ENCODE measurements at regions not wholly inside any gene's neighbourhood (a gene's known extent, or its start where the extent isn't known, plus 50 kb on each side); places are given as distances from the start of the nearest gene placed in this dataset.

DNA sequence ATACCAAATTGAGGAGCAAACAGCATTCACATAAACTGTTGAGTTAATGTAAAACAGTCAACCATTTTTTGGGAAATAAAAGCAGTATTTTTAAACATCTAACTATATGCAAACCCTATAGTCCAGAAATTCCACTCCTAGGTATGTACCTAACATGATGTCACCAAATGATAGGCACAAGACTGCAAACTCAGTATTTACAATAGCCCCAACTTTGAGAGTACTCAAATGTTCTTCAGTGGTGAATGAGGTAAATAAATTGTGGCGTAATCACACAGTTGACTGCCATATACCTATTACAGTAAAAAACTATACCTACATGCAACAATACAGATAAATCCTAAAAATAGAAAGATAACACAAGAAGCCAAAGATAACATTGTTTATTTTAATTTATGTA, 1243.8 kb upstream of the ADGRL3 start:
- Histone ChIP-seq H3K9me3 (ENCODE audit: low read depth) (no peaks in the 10 kb centered on the region), H3K4me1 (ENCODE audit: low read depth) (no peaks in the 10 kb centered on the region), H3K27ac (no peak overlapping the region), H3K4me3 (no peak overlapping the region), H3K36me3 (no peaks in the 10 kb centered on the region), H3K27me3 (no peaks in the 10 kb centered on the region)
- TF ChIP-seq, protein P1, sequence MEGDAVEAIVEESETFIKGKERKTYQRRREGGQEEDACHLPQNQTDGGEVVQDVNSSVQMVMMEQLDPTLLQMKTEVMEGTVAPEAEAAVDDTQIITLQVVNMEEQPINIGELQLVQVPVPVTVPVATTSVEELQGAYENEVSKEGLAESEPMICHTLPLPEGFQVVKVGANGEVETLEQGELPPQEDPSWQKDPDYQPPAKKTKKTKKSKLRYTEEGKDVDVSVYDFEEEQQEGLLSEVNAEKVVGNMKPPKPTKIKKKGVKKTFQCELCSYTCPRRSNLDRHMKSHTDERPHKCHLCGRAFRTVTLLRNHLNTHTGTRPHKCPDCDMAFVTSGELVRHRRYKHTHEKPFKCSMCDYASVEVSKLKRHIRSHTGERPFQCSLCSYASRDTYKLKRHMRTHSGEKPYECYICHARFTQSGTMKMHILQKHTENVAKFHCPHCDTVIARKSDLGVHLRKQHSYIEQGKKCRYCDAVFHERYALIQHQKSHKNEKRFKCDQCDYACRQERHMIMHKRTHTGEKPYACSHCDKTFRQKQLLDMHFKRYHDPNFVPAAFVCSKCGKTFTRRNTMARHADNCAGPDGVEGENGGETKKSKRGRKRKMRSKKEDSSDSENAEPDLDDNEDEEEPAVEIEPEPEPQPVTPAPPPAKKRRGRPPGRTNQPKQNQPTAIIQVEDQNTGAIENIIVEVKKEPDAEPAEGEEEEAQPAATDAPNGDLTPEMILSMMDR (IDR thresholded peaks at IDR 0.05; ENCODE audit: low read depth, low read length), result no peak
- no peak for DNase-seq (ENCODE audit: low read depth in 1 of 2, low spot score in 1 of 2)

DNA sequence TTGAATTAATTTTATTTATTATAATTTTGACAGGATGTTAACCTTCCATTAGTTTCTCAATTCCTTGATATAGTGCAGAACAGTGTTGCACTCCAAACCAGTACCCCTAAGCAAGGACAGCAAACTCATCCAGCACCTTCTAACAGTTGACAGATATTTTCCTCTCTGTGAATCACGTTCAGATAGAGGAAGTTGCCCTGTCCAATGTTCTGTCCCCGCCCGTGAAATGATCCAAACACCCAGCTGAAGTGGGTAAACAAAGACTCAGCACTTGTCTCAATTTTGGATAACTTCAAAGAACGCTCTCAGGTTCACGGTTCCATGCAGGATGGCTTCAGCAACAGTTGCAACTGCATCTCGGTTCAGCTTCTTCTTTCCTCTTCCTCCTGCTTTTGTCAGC, 1240.0 kb upstream of the ADGRL3 start:
- H3K36me3 ChIP-seq, result no peaks in the 10 kb centered on the region
- no peaks in the 10 kb centered on the region for H3K9me3 ChIP-seq (ENCODE audit: low read depth)
- H3K27me3 ChIP-seq, result no peaks in the 10 kb centered on the region
- no peak overlapping the region for H3K27ac ChIP-seq
- DNase-seq (ENCODE audit: low read depth in 1 of 2, low spot score in 1 of 2), result peak in 1 of 2 donors; percentile 28
- TF ChIP-seq, protein P1 (IDR thresholded peaks at IDR 0.05; ENCODE audit: low read depth, low read length), result no peak
- H3K4me3 ChIP-seq, result no peak overlapping the region
- no peaks in the 10 kb centered on the region for H3K4me1 ChIP-seq (ENCODE audit: low read depth)

DNA sequence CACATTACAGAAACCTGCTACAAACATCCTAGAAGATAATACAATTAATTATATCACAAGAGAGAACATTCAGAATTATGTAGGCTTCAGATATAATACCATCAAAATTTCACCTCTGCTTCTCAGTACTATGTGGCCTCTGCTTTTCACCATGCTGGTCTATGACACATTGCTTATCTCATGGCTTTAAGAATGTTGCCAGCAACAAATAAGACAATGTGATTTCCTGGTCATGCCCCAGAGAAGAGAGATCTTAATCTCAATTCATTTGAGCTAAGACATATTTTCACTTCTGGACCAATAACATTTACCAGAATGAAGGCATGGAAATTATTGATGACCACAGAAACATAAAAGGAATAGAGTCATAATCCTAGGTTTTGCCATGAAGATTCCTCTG, 1233.4 kb upstream of the ADGRL3 start:
- H3K27ac ChIP-seq, result no peak overlapping the region
- no peak for DNase-seq (ENCODE audit: low read depth in 1 of 2, low spot score in 1 of 2)
- H3K4me1 ChIP-seq (ENCODE audit: low read depth), result no peaks in the 10 kb centered on the region
- H3K9me3 ChIP-seq (ENCODE audit: low read depth), result no peaks in the 10 kb centered on the region
- no peaks in the 10 kb centered on the region for H3K36me3 ChIP-seq
- H3K27me3 ChIP-seq, result no peaks in the 10 kb centered on the region
- H3K4me3 ChIP-seq, result no peak overlapping the region
- TF ChIP-seq, protein P1 (IDR thresholded peaks at IDR 0.05; ENCODE audit: low read depth, low read length), result no peak

DNA sequence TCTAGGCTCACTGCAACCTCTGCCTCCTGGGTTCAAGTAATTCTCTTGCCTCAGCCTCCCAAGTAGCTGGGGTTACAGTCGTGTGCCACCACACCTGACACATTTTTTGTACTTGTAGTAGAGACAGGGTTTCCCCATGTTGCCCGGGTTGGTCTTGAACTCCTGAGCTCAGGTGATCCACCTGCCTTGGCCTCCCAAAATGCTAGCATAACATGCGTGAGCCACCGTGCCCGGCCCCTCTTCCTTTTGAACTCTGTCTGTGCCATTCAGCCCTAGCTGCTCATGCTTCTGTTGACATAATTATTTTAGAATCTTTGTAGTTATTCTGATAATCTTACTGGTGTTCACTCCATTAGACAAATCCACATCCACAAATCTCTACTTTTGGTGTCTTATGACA, 1231.3 kb upstream of the ADGRL3 start:
- no peak for DNase-seq (ENCODE audit: low read depth in 1 of 2, low spot score in 1 of 2)
- TF ChIP-seq, protein P1 (IDR thresholded peaks at IDR 0.05; ENCODE audit: low read depth, low read length), result no peak

DNA sequence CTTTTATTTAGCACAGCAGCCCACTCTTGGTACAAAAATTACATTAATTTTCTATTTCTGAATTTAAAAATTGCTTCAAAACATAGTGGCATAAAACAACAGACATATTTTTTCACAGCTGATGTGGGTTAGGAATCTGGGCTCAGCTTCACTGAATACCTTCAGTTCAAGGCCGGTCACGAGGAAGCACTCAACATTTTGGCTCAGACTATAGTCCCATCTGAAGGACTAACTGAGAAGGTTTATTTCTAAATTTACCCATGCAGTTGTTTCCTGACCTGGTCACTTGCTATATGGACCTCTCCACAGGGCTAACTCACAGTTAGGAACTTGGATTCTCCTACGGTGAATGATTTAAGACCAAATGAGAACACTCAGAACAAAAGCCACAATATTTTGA, 1230.2 kb upstream of the ADGRL3 start:
- H3K4me1 ChIP-seq (ENCODE audit: low read depth), result no peaks in the 10 kb centered on the region
- no peaks in the 10 kb centered on the region for H3K36me3 ChIP-seq
- H3K27ac ChIP-seq, result no peak overlapping the region
- no peak overlapping the region for H3K4me3 ChIP-seq
- H3K27me3 ChIP-seq, result no peaks in the 10 kb centered on the region
- TF ChIP-seq, protein P1 (IDR thresholded peaks at IDR 0.05; ENCODE audit: low read depth, low read length), result no peak
- H3K9me3 ChIP-seq (ENCODE audit: low read depth), result no peaks in the 10 kb centered on the region
- no peak for DNase-seq (ENCODE audit: low read depth in 1 of 2, low spot score in 1 of 2)

More for the DNA sequence above, 1231.3 kb upstream of the ADGRL3 start:
- Histone ChIP-seq H3K9me3 (ENCODE audit: low read depth) (no peaks in the 10 kb centered on the region), H3K27ac (no peak overlapping the region), H3K4me1 (ENCODE audit: low read depth) (no peaks in the 10 kb centered on the region), H3K36me3 (no peaks in the 10 kb centered on the region), H3K4me3 (no peak overlapping the region), H3K27me3 (no peaks in the 10 kb centered on the region)

DNA sequence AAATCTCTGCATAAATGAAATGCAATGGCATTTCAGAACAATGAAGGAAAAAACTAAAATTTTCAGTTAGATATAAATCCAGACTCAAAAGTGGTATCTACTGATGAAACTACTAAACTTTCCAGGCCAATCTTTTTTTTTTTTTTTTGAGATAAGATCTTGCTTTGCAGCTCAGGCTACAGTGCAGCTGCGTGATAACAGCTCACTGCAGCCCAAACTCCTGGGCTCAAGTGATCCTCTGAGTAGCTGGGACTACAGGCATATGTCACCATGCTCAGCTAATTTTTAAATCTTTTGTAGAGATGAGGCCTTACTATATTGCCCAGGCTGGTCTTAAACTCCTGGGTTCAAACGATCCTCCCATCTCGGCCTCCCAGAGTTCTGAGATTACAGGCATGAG, 1228.2 kb upstream of the ADGRL3 start:
- no peaks in the 10 kb centered on the region for H3K27me3 ChIP-seq
- H3K36me3 ChIP-seq, result no peaks in the 10 kb centered on the region
- no peak for DNase-seq (ENCODE audit: low read depth in 1 of 2, low spot score in 1 of 2)
- no peak overlapping the region for H3K27ac ChIP-seq
- TF ChIP-seq, protein P1 (IDR thresholded peaks at IDR 0.05; ENCODE audit: low read depth, low read length), result no peak
- H3K9me3 ChIP-seq (ENCODE audit: low read depth), result no peaks in the 10 kb centered on the region
- no peaks in the 10 kb centered on the region for H3K4me1 ChIP-seq (ENCODE audit: low read depth)
- no peak overlapping the region for H3K4me3 ChIP-seq
